Dedifferentiated amniotic fluid mesenchymal stem cell (primary cell): ENCODE measurements at regions not wholly inside any gene's neighbourhood (a gene's known extent, or its start where the extent isn't known, plus 50 kb on each side); places are given as distances from the start of the nearest gene placed in this dataset.

Experiments
- DNase-seq: peaks from one replicate; pipeline ENCODE4 v3.0.0-alpha.2; 2016; ENCODE audit errors: extremely low spot score

- DNase-seq = no peak
Observed at GRCh38 chr5:125376059-125376641, 629.7 kb upstream of the ZNF608 start.

DNA sequence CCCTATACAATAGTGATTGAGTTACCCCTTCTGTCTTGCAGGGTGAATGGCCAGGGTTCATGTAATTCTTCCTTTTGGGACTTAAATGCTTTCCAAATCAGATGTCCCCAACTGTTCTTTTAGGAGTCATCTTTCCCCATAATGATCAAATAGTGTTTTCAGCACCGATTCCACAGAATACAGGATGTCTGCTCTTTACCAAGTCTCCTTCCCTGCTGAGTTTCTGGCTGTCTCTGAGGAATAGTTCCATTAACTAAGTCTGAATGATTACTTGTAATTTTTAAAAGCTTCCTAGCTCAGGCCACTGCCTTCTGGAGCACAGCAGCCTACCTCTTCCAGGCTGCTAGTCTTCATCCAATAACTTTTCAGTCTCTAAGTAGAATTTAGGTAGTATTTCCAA is 630.7 kb upstream of the ZNF608 start:
- DNase-seq = no peak

- DNase-seq = no peak
Observed at GRCh38 chr5:125381290-125381689, 634.9 kb upstream of the ZNF608 start.

DNA sequence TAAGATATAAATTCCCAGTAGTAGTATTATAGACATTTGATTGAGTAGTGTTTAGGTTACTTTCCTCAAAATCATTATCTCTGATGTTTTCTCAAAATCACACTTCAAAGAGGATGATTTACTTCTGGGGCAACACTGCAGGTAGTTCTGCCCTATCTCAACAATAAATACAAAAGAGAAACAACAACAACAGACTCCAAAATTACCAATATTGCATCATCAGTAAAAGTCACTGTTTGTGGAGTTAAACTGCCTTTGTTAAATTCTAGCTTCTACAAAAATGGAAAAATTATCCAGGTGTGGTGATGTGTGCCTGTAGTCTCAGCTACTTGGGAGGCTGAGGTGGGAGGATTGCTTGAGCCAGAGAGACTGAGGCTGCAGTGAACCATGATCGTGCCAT is 637.6 kb upstream of the ZNF608 start:
- DNase-seq = no peak

DNA sequence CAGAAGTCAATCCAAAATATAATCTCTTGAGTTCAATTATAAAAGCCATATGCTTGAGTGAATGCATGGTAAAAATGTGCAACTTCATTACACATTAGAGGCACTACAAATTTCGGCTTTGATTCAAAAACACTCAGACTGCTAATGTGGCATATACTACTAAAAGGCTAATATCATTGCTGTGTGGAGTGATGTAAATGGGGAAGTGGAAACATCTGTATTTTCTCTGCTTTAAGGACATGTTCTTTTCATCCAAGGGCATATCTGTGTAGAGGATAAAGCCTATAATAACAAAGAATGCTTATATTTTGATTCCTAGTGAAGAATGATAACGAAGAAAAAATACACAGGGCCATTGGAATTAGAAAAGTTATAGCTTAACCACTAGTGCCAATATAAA is 643.9 kb upstream of the ZNF608 start:
- DNase-seq = no peak

GRCh38 chr5:125393221-125393815 is 646.9 kb upstream of the ZNF608 start:
- DNase-seq = no peak

DNA sequence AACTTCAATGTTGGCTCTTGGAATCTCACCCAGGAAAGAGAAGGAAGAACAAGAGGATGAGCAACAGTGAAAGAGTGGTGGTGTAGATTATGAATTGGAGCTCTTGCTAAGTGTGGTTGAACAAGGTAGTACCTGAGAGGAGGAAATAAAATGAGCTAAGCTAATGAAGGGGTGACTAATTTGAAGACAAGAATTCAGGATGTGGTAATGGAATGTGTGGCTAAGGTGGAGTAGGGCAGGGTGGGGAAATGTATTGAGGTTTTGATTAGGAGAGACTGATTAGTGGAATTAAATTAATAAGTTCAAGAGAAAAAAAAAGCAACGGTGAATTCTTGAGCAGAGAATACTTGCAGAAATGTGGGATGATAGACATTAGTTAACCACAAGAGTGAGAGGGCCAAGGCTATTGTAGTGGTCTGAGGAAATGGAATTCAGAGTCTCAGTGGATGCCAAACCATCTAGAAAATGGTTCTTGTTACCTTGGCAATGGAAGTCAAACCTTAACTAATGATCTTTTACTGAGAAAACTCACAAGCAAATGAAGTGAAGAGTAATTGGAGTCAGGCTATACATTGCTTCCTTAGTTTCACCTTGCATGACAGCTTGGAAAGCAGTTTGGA is 648.3 kb upstream of the ZNF608 start:
- no peak for DNase-seq

GRCh38 chr5:125396462-125396861 is 650.0 kb upstream of the ZNF608 start:
- DNase-seq = no peak

GRCh38 chr5:125398466-125398865 is 652.0 kb upstream of the ZNF608 start:
- no peak for DNase-seq

DNA sequence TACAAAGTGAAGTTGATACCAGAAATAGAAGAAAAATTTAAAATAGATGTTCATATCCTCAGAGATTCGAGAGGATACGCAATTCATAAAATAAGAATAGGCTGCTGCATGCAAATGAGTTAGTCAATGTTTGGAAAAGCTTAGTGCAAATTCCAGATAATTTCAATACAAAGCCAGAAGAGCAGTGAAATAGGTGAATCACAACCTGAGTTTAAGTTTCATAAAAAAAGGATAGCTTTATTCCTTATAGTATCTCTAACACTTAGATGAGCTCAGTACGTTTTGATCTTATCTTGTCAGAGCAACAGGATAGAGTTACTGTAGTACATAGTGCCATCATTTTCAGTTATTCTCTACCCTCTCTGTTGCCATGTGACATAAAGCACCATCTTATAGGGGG is 653.4 kb upstream of the ZNF608 start:
- DNase-seq = no peak

- DNase-seq = no peak
Observed at GRCh38 chr5:125401724-125402622, 655.5 kb upstream of the ZNF608 start.

- DNase-seq = no peak
Observed at GRCh38 chr5:125402787-125403186, 656.3 kb upstream of the ZNF608 start.

GRCh38 chr5:125404056-125404455 is 657.6 kb upstream of the ZNF608 start:
- DNase-seq = no peak

GRCh38 chr5:125408448-125409233 is 662.2 kb upstream of the ZNF608 start:
- DNase-seq = peak; percentile 38

GRCh38 chr5:125409234-125409860 is 662.9 kb upstream of the ZNF608 start:
- DNase-seq = no peak

GRCh38 chr5:125409861-125410536 is 663.6 kb upstream of the ZNF608 start:
- DNase-seq = no peak

GRCh38 chr5:125410537-125411070 is 664.2 kb upstream of the ZNF608 start:
- peak; percentile 85 for DNase-seq

GRCh38 chr5:125411071-125411743 is 664.8 kb upstream of the ZNF608 start:
- DNase-seq = peak; percentile 33

DNA sequence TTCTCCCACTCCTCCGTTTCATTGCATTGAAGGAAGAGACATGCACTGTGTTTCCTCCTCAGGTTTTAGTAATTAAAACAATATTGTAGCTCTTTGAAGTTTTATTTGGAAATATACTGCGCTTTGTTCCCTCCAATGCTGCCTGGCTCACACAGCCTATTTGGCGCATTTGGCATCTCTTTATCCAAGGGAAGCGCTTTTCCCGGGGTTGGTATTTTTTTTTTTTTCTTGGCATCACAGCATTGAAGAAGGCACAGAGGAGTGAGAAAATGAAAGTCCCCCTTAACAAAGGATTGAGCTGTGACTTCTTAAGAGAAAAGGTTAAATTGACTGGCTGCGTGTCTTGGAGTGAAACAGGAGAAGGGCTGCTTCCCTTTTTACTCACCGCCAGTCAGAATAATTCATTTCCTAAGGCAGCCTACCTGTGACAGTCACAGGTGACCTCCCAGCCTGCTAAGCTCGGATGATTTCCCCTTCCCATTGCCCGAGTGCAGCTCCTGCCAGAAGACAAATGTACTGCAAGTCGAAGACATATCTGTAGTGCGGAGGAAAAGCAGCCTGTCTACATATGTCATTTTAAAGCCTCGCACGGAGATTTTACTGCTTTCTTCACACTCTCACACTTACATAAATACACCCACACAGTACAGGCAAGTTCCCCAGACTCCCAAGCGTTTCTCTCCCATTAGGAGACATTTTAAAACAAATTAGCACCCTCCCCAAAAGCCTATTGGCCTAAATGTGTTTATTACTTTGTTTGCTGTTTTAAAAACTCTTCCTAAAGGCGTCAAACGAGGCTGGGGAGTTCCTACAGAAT is 665.5 kb upstream of the ZNF608 start:
- DNase-seq = no peak
